ENCODE measurements at regions not wholly inside any gene's neighbourhood (a gene's known extent, or its start where the extent isn't known, plus 50 kb on each side); places are given as distances from the start of the nearest gene placed in this dataset.

DNA sequence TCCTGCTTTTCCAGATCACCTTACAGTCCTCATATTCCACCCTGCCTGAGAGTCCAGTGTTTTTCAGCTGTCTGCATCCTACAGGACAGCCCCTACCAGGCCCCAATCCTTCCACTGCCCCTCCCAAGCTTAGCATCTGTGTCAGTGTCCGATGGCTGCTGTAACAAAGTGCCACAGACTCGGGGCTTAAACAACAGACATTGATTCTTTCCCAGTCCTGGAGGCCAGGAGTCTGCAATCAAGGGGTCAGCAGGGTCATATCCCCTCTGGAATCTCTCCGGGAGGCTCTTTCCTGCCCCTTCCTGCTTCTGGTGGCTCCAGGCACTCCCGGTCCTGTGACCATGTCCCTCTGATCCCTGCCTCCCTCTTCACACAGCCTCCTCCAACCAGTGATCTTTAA, 396.6 kb upstream of the MAP3K7 start:
- DNase-seq, result no peak

DNA sequence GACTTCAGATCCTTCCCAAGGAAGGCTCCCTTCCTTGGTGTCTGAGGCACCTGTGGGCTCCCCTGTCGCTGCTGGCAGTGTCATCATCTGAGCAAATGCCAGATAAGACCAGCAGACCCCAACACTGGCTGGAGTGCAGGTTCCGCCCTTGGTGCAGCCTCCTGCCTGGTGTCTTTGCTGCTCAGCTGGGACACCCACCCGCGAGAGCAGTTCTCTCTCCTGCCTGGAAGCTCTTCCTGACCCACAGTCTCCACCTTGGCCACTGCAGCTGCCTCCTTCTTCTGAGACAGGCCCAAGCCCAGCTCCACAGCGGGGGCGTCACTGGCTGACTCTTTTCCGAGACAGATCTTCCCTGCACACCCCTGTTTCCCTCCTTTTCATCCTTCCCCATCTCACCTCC, 395.7 kb upstream of the MAP3K7 start:
- DNase-seq, result no peak

DNA sequence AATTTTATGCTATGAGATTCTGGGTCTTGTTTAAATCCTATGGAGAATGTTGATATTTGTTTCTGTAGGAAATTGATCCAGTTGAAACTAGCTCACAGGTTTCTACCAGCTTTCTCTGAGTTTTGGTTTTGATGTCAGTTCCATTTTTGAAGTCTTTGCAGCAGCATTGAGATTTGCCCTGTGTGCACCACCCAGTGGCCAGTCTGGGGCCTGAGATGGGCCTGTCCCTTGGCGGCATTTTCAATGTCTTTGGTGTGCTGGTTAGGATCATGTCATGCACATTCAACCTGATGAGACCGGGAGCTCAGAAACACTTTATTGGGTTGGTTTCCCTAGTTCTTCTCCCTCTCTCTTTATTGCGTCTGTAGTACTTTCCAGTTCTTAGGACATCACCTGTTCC, 395.2 kb upstream of the MAP3K7 start:
- no peak for DNase-seq

DNA sequence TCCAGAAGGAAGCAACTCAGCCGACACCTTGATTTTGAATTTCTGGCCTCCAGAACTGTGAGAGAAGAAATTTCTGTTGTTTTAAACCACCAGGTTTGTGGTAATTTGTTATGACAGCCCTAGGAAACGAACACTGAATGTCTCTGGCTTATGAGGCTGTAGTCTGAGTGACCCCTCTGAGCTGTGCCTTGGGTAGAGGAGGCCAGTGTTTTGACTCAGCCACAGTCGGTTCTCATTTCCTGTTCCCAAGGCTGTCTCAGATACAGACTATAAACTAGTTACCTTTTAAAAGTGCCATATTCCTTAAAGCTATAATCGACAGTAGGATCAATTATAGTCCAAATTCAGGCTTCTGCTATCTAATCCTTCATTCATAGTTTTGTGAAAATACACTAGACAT, 391.2 kb upstream of the MAP3K7 start:
- DNase-seq, result no peak

DNA sequence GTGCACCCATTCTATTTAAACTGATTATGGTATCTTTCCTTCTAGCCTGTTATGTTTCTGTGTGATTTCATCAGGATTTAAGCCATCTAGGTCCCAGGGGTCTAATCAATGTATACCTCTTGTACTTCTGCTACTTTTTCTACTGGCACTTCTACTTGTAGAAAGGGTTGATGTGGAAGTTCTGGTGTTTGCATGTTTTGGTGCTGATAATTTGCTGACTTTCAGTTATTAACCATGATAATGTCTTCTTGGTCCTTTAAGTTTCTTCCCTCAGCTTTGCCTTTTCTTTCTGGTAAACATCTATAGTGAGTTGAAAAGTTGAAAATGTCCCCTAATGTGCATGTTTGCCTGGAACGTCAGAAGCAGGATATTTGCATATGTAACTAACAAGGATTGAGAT, 390.6 kb upstream of the MAP3K7 start:
- DNase-seq, result no peak

DNA sequence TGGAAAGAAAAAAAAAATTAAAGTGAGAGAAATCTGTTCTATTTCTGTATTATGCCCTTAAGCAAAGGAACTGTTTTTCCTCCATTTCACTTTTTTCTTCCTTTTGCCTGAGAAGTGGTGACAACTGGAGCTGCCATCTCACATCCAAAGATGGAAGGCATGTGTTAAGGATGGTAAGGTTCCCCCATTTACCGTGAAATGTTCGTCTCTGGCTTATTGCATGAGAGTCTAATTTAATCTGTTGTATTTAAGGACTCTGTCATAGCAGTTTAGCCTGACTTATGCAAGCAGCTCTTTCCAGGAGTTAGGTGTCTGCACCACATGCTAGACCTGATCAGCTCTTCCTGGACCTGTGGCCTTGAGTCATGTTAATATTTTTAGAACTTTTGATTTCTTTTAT, 389.5 kb upstream of the MAP3K7 start:
- no peak for DNase-seq

DNA sequence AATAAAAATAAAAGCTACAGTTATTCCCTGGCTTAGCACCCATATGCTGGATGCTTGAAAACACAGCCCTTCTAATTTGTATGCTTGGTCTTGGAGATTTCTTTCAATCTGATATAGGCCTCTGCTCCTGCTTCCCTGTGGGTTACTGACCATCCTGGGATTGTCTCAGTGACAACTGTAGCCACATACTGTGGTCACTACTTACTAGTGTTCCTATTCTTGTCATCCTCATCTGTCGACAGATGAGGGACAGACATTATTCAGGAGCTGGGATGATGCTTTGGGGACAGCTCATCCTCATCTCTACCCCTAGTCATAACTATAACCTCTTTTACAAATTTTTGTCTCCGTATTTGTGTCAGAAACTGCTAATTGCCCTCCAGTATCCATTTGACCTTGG, 388.9 kb upstream of the MAP3K7 start:
- DNase-seq, result no peak

DNA sequence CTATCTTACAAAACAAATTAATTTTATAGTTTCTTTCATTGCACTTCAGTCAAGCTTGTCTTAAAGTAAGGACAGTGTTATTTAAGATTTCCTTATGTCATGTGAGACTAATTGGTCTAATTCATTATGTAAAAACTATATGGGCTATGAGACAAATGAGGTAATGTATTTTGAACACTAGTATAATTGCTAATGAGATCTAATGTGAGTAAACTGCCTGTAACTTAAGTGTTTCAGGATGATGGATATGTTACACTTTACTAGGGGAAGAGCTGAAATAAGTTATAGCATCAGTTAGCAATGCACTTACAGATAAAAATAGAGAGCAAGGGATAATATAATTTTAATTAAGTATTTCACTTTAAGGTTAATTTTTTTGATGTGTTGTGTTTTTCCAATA, 386.3 kb upstream of the MAP3K7 start:
- DNase-seq, result no peak

DNA sequence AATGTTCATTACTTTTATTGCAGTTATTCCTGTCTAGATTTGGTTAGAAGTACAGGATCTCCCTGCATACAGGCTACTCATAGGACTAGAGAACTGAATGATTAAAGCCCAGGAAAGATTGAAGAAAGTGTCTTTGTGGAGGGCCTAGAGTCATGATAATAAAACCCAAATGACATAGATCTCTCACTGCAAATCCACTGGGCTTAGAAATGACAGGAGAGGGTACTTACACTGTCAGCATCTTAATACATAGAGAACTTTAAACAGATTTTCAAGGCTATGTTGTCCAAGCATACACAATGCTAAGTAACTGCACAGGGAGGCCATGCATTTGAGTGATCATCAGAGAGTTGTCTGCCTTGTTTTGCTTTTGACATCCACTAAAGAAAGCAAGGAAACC, 383.8 kb upstream of the MAP3K7 start:
- DNase-seq, result no peak

DNA sequence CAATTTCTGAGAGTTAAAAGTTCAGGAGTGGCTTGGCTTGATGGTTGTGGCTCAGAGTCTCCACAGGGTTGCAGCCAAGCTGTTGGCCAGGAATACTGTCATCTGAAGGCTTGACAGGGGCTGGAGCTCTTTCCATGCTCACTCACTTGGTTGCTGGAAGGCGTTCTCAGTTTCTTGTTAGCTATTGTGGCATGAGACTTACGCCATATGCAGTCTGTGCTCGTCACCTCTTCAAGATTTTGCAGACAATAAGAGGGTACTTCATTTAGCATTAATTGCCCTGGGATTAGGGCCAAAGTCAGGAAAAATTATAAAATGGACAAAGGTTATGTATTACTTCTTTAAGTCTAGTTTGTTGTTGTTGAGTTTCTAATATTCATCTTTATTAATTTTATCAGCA, 380.6 kb upstream of the MAP3K7 start:
- no peak for DNase-seq

DNA sequence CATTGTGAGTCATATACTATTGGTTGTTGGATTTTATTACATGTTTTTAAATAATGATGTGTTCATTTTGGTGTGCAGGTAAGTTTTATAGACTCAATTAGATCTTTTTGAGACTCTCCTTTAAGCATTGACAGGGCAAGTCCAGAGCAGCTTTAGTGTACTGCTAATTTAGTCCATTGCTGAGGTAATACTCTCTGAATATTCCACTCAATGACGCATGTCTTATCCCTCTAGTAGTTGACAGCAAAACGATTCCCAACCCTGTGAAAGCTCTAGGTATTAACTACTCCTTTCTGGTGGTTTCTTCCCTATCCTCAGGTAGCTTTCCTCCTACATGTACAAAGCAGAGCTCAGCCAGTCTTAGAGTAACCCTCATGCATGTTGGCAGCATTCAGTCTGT, 373.5 kb upstream of the MAP3K7 start:
- no peak for DNase-seq

DNA sequence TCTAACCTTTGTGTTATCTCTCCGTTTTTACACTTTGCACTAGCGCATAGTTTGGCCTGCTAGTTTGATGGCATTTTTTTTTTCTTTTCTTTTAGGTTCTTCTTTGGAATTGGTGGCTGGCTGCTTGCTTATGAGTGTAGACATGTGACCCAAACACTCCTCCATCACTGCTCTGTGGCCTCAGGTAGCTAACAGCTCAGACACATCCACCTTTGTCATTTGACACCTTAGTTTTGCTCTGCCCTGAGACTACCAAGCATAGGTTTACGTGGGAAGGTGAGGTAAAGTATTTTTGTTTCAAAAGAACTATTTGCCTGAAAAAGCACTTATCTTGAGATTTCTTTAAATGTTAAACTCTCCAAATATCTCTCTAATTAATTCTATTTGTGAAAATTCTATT, 368.4 kb upstream of the MAP3K7 start:
- DNase-seq, result no peak

DNA sequence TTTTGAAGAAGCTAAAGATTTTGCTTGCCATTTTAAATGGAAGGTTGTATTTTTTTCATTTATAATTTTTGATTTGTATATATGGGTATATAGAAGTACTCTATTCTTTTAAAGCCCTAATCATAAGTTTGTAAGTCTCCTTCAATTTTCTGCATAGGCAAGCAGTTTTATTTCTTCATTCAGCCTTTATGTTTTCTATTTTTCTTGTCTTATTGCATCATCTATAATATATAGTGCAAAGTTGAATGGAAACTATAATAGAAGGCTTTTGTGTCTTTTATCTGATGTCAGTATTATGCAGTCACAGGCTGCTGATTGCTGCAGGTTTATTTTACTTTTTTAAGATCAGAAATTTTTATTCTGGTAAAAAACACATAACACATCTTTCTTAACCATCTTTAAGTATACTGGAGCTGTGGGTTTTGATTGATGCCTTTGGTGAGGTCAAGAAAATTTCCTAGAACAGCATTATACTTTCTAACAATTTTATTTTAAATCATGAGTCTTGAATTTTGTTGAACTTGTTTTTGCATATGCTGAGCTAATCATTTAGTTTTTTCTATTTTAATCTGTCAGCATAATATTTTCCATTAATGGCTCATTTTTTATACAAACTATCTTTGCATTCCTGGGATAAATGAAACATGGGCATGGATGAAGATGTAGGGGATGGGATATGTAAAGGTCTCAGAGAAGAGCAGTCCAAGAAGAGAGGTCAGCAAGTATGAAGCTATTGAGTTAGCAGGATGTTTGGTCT, 366.7 kb upstream of the MAP3K7 start:
- no peak for DNase-seq

DNA sequence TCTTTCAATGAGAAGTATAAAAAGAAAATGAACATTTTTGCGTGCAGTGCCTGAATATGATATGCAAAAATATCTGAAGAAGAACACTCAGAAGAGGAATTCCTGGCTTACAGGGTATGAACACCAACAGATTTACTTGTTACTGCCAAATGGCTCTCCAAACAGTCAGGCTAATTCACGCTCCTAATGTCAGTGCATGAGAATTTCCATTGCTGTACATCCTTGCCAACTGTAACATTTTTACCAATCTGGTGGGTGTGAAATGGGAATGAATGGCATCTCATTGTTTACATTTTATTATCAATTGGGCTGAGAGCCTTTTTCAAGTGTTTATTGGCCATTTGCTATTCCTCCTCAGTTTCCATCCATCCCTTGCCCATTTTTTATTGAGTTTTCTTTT, 365.3 kb upstream of the MAP3K7 start:
- DNase-seq, result no peak

DNA sequence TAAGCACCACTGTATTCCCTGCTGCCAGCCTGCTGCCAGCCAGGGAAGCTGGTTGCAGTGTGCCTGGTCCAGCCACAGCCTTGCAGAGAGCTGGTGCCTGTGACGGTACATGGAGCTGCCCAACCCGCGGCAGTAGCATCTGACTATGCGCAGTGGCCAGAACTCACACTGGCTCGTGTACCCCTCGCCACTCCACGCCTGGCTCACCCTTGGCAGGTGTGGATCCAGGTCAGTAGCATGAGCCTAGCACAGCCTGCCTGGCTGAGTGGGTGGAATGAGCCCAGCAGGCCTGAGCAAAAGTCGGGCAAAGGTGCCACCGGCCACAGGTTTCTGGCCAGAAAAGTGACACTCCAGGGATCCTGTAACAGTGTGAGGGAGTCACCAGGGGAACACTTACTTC, 361.7 kb upstream of the MAP3K7 start:
- no peak for DNase-seq

DNA sequence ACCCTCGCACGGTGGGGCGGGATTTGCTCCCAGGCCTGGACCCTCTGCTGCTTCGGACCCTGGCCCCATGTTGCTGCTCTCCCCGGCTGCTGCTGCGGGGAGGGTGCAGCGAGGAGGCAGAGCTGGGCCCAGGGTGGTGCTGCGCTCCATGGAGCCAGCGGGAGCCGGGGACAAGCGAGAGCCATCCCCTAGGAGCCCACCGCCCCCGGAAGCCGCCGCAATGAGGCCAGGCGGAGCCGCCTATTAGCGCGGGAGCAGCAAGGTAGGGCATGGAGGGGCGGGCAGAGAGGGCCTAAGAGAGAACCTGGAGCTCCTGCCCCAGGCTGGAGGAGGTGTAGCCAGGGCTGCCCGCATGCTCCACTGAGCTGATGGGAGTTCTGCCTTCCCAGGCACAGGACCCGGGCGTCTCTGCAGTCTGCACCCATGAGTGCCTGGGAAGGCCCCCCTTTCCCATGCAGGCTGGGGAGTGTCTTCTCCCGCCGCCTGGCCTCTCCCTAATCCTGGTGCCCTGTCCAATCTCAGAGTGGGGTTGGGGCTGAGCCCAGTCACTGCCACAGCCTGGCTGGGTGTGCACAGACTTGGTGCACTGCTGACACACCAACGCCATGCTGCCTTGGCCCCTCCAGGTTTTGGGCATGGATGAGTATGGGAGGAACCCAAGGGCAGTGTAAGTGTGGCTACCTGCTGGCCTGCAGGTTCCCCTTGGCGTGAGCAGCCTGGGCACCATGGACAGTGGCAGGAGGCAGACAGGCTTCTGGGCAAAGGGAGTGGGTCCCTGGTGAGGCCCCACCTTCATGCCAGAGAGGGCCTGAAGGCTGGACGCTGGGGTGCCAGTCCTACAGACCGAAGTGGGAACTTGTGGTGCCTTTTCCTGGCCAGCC, 360.6 kb upstream of the MAP3K7 start:
- DNase-seq, result no peak

DNA sequence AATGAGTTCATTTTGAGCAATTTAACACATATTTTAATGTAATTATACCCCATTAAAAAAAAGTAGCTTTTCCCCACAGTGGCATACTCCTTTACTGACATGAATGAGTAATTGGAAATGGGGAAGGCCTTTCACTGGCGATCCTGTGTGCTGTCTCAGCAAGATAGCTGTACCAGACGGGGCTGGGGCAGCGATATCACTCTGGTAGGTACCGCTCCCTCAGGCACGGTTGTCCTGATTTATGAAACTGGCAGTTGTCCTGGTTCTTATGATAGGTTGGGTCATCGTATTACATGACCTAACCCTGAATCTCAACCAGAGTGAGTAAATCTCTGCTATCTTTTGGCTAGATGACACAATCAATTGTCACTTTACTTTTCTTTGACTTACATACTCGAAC, 355.0 kb upstream of the MAP3K7 start:
- DNase-seq, result no peak

DNA sequence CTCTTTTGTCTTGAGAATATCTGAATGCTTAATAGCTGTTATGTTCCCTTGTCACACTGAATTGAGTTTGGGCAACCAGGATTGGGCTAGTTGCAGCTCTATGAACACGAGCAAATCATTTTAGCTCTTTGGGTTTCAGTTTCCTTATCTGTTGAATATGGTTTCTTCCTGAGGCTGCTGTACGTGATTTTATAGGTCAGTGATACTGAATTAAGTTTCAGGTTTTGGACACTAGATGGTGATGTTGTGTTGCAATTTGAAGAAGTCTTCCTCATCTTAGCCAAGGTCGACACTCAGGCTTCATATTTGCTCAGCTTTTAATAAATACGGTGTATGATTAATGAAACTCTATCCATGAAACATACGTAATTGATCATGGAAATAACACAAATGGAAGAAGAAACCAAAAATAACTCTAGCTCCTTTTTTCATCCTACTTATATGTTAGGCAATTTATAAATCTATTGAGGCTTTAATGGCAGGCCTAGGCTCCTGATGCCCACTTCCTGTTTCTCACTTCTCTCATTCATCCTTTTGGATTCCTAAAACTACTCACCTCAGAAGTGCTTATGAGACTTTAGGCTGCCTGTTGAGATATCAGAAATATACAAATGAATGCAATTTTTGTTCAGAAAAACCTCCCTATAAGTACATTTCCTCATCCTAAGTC, 354.1 kb upstream of the MAP3K7 start:
- no peak for DNase-seq

DNA sequence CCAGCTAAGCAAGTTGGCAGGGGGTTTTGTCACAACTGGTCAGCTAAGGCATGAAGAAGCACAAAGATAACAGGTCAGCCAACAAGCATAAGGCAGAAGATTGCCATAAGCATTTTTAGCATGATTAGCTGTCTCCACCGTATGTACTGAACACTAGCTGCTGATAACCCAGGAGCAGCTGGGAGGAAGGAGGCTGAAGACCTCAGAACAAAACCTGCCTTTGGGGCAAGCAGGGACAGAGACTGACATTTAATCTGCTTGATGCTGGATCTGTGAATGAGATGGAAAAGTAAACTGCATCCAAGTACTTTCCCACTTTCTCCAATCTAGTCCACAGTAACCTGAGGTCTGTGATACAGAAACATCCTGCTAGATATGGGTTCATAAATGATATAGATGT, 353.0 kb upstream of the MAP3K7 start:
- DNase-seq, result no peak

DNA sequence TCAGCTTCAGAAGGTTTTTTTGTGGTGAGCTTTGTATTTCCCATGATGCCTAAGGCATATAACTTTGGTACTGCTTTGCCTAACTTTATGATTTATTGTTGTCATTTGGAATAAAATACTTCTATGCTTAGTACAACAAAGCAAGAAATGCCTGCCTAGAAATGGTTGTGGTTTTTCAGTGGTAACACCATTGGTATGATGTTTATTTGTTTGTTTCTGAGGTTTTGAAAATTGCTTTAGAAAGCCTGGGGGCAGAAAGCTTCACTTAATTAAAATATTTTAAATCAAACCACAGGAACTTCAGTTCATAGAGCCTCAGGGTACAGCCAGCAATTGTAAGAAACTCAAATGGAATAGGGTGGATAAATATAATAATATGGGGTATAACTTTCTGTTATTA, 351.2 kb upstream of the MAP3K7 start:
- DNase-seq, result no peak

DNA sequence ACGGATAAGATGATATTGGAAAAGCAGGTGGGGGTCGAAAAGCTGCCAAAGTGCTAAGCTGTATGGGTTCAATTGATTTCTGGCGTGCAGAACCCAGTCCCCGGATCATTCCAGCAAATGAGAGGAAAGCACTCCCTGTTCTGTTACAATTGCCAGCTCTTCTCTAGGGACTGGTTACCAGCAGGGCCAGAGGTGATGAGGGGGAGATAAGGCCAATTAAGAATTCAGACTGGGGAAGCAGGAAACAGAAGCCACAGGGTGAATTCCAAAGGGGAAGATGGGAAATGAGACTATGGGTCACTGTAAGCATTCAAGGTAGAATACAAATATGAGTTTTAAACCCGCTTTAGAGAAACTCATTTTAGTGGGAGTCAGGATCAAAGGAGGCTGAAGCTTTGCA, 349.4 kb upstream of the MAP3K7 start:
- DNase-seq, result no peak

DNA sequence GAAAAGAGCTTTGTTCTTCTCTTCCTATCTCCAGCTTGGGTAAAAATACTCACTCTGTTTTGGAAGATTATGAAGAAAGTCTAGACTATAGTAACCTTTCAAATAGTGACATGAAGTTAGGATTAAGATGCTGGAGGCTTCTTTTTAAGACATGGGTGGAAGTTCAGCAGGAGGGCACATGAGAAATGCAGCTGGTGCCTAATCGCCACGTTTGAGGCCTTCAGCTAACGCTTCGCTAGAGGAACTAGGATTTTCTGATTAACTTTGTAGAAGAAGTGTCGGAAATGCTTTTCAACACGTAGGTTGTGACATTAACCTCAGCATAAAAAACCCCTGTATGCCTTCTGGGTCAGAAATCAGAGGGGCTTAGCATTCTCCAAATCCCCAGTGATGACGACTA, 348.1 kb upstream of the MAP3K7 start:
- no peak for DNase-seq

DNA sequence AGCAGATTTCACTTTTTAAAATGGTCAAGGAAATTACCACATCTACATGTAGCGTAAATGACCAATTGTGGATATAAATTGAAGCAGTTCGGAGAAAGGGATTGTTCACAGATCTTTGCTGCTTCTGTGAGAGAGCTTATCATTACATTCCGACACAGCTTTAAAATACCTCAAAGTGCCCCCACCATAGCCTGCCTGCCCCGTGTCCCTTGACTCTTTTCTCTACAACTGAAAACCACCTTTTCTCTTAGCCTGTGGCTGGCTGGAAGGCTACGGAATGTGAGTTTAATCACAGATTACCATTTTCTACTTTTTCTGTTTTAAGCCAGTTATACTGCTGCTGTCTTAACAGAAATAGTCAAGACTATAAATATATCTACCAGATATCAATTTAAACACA, 347.2 kb upstream of the MAP3K7 start:
- DNase-seq, result no peak

DNA sequence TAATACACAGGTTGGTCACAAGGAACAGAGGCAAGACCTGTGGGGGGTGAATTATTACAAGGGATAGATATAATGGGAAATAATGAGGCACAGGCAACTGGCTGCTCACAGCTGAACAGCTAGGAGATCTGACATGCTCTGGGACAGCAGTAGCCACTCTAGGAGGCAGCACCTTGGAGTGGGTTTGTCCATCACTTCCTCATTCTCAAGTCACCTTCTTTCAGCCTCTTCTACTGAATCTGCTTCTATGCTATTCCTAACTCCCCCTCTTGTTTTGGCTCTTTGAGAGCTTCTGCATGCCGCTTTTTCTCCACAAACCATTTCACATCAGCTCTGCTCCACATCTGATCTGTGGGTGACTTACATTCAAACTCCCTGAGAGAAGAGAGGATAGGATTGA, 345.5 kb upstream of the MAP3K7 start:
- no peak for DNase-seq

Data from activated CD8-positive, alpha-beta memory T cell treated with anti-CD3 and anti-CD28 coated beads for 24 hours (primary cell).